Stimulated activated CD8-positive, alpha-beta memory T cell treated with anti-CD3 and anti-CD28 coated beads, Interleukin-2, amount 100 ng/mL, for 1 hour (primary cell): ENCODE measurements at regions not wholly inside any gene's neighbourhood (a gene's known extent, or its start where the extent isn't known, plus 50 kb on each side); places are given as distances from the start of the nearest gene placed in this dataset.
"Not testable (repeated sequence)": the region's sequence is repeated elsewhere in the genome, so short reads cannot be mapped to it uniquely, and the experiment has no call there.

ENCODE experiments used
- DNase-seq, 2 donors: peaks; one replicate each; pipeline ENCODE4 v3.0.0-alpha.2; 2020; ENCODE audit warnings: low read depth in 2 of 2

GRCh38 chr1:2949966-2950925 lies 71.0 kb upstream of the ACTRT2 start:
- DNase-seq = no peak

DNA sequence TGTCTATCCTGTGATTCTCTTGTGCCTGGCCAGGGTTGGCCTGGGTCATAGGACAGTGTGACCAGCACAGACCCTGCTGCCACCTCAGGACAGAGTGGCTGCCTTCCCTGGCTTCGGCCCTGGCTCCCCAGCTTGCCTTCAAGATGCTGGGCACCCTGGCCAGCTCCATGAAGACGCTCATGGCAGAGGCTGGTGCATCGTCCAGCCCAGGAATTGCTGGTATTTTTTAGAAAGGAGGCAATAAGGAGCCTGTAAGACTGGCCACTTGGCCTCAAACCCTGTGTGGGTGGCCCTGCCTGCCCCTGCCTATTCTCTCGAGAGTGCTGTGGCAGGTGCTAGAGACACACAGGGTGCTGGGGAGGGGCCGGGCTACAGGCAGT lies 70.4 kb upstream of the ACTRT2 start:
- no peak for DNase-seq

DNA sequence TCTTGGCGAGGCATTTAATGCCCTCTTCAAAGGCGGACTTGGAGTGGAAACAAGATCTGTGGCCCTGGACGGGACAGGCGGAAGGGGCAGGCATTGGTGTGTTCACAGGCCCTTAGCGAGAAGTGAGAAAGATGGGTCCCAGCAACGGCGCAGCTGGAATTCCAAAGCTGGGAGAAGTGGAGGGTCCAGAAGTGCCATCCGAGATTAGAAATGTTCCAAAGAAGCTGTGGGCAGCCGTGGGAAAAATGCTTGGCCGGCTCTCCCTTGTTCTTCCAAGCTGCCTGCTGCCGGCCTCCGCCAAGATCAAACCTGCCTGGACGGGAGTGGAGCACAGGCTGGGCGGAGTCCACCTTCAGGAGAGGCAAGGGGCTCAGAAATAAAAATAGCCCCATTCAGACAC lies 69.4 kb upstream of the ACTRT2 start:
- DNase-seq = no peak

DNA sequence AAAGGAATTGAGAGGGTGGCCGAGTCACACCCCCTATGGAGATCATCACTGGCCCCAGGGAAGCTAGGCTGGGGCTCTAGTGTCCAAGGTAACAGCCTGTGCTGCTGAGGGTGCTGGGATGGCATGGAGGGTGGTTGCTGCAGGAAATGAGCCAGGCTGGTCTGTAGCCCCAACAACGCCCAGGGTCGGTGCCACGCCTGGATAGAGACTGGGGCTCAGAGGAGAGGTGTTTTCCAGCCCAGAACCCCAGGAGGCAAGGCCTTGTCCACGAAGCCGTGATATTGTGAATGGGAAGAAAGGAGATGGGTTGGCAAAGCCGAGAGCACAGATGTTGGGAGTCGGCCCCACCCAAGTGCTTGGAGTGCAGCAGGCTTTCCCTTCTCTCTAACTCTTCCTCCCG lies 68.9 kb upstream of the ACTRT2 start:
- no peak for DNase-seq

DNA sequence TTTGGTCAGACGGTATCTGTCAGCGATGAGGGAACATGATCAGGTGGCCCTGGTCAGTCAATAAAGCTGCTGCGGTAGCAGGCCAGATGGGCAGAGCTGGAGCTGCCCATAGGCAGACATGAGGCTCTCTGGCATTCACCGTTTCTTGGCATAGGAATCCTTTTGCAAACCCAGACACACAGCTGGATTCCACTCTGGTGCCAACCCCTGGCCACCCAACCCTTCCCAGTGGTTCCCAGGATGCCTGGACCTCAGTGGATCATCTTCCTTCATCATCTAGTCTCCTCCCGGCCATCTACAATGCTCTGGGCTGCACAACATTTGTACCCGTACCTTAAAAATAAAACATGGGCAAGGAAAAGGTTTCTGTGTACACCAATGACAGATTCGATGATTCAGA lies 68.3 kb upstream of the ACTRT2 start:
- no peak for DNase-seq

DNA sequence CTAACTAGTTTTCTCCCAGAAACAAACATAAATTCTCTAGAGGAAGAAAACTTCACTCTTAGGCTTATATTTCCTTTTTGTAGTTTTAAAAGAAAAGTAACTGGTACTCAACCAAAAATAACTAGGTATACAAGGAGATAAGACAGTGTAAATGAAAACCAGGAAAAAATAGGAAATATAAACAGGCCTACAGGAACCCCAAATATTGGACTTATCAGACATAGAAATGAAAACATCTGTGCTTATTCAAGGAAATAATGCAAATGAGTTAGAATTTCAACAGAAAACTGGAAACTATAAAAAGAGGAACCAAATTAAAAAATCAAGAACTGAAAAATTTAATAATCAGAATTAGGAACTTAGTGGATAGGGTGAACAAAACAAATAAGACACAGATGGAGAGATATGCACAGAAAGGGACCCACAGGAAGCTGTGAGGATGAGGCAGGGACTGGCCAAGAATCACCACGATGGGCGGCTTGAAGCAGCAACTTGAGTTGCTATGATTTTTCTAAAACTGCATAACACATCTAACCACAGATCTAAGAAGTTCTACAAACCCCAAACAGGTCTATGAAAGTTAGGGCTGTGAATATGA lies 67.5 kb upstream of the ACTRT2 start:
- DNase-seq = no peak

GRCh38 chr1:2955652-2956051 lies 65.6 kb upstream of the ACTRT2 start:
- no peak for DNase-seq

DNA sequence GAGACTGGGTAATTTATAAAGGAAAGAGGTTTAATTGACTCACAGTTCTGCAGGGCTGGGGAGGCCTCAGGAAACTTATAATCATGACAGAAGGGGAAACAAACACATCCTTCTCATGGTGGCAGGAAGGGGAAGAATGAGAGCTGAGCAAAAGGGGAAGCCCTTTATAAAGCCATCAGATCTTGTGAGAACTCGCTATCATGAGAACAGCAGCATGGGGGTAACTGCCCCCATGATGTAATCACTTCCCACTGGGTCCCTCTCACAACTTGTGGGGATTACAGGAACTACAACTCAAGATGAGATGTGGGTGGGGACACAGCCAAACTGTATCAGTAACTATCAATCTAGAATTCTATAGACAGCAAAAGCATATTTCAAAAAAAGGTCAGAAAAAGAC lies 64.7 kb upstream of the ACTRT2 start:
- DNase-seq = no peak

GRCh38 chr1:2957329-2957728 lies 63.9 kb upstream of the ACTRT2 start:
- DNase-seq = no peak

- DNase-seq = not testable (repeated sequence)
These were observed 61.4 kb upstream of the ACTRT2 start for GRCh38 chr1:2959881-2960280.

- no peak for DNase-seq
These were observed 60.2 kb upstream of the ACTRT2 start for GRCh38 chr1:2961081-2961480.

GRCh38 chr1:2961661-2962060 lies 59.6 kb upstream of the ACTRT2 start:
- no peak for DNase-seq

GRCh38 chr1:2962061-2962460 lies 59.2 kb upstream of the ACTRT2 start:
- no peak for DNase-seq

DNA sequence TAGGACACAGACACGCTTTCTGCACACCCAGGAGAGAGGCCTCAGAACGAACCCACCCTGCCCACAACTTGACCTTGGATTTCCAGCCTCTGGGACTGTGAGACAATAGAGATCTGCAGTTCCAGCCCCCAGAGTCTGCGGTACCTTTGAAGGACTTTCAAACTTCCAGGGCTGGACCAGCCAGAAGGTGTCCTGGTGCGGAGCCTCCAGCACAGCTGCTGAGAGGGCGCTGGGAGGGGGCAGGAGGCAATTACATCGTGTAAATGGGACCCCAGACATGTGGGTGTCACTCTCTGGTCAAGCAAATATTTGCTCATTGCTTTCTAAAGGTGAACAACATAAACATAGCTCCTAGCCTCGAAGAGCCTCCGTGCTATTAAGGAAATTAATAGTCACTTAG lies 58.7 kb upstream of the ACTRT2 start:
- no peak for DNase-seq

GRCh38 chr1:2962946-2963345 lies 58.3 kb upstream of the ACTRT2 start:
- no peak for DNase-seq

GRCh38 chr1:2965676-2966075 lies 55.6 kb upstream of the ACTRT2 start:
- DNase-seq = no peak

DNA sequence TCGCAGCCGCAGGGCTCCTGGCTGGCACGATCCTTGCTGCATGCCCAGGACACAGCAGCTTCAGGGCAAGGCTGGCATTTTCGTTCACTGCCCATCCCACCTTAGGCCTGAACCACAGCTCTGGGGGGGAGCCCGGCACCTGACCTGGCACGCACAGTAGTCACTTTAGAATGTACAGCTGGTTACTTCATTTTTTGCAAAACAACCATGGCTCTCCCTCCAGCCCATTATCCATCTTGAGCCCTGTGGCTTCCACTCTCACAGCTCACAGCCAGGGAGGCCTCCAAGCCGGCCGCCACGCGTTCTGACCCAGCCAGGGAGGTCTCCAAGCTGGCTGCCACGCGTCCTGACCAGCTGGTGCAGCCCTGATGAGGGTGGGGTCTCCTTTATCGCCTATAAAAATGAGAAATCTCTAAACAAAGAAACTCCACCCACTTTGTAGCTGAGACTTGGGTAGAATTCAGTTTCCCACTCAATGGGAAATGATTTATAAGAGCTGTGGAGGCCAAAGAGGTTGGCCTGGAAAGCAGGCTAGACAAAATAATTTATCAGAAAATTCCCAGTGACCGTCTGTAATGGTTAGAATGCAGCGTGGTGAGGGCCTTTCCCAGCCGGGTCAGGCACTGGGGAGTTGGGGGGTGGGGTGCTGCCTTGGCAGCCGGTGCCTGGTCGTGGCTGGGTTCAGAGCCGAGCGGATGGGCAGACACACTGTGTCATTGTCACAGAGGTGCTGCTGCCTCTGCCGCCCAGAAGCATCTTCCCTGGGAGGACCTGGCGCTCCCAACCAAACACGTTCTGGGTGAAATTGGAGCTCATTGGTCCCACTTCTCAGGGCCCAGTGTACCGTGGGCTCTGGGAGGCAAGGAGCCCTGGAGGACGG lies 54.6 kb upstream of the ACTRT2 start:
- no peak for DNase-seq

GRCh38 chr1:2967329-2967725 lies 53.9 kb upstream of the ACTRT2 start:
- no peak for DNase-seq

DNA sequence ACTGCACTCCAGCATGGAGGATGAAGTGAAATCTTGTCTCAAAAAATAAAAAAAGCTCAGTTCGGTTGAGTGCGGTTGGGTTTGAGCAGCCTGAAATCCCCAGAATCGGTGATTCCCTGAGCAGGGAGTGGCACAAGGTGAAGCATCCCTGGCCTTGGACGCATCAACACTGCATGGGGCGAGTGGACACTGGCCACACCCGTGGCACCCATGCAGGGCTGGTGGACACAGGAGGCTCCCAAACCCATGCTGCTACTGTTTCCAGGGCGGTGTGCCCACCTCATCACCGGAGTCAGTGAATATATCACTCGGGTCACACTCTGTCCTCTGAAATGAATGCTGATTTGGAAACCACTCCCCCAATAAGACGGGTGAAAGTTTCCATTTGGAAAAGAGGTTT lies 53.4 kb upstream of the ACTRT2 start:
- DNase-seq = no peak

- no peak for DNase-seq
These were observed 52.8 kb upstream of the ACTRT2 start for GRCh38 chr1:2968471-2968881.

DNA sequence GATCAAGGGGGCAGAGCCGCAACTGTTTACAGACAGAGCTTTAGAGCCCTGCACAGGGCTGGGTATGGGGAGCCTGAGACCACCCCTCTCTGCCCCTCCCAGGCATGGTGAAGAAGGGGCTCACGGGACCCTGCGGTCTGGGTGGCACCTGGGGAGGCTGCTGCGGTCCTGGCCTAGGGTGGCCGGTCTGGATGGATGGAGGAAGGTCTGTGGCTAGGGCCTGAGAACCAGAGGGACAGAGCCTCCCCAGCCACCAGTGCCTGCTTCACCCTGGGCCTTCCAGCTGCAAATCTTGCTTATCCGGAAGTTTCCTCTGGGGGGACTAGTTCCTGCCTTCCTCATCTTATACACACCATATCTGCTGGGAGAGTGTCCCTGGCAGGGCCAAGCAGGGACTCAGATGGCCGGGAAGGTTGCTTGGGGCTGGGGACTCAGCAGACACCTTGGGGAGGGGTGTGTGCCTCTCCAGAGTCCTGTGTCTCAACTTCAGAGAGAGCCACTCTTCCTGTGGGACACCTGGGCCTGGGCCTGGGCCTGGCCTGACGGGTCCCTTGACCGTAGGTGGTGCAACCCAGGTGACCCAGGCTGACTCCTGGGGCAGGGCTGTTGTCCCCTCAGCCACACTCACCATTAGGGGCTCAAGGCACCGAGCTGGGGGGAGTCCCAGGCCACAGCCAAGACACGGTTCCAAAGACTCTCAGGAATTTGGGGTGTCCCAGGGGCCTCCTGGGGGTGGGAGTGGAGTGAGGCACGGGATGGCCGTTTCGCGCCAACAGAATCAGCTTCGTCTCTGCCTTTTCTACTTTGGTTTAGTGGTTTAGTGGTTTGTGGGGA lies 52.0 kb upstream of the ACTRT2 start:
- DNase-seq = no peak
